Ovary (tissue), 7 donors: ENCODE measurements at regions not wholly inside any gene's neighbourhood (a gene's known extent, or its start where the extent isn't known, plus 50 kb on each side); places are given as distances from the start of the nearest gene placed in this dataset.

ENCODE experiments used
- DNase-seq, 5 donors: peaks; one replicate each; pipeline ENCODE4 v3.0.0-alpha.2; 2019 to 2020
- H3K27ac ChIP-seq, 2 donors: fragments of 200-600 bp; one replicate each; pipeline versions ENCODE4 v1.5.1 to v1.8.0; 2019 to 2022
- H3K27me3 ChIP-seq: fragments of 200-600 bp; one replicate; pipeline ENCODE4 v1.8.0; 2022
- H3K36me3 ChIP-seq: fragments of 200-600 bp; sonication (generic); one replicate; pipeline ENCODE4 v1.5.1; 2019
- H3K4me1 ChIP-seq: one replicate; pipeline ENCODE4 v1.8.1; 2013; ENCODE audit warnings: mild to moderate bottlenecking, moderate library complexity; ENCODE audit not compliant: insufficient read depth
- H3K4me3 ChIP-seq: fragments of 200-600 bp; sonication (generic); one replicate; pipeline ENCODE4 v1.5.1; 2017
- H3K9me3 ChIP-seq, 2 donors: fragments of 200-600 bp in 1 of 2; sonication (generic) in 1 of 2; one replicate each; pipeline versions ENCODE4 v1.5.1 to v1.8.1; 2013 to 2019; ENCODE audit warnings: mild to moderate bottlenecking in 1 of 2, moderate library complexity in 1 of 2
- EP300 ChIP-seq: sonication (generic); formaldehyde crosslinking; IDR thresholded peaks from one replicate; pipeline ENCODE4 v1.6.1; 2017; ENCODE audit warnings: antibody characterized with exemption
- POLR2A ChIP-seq: fragments of 450-650 bp; IDR thresholded peaks from one replicate; pipeline ENCODE4 v1.6.1; 2017; ENCODE audit warnings: antibody characterized with exemption, mild to moderate bottlenecking, moderate library complexity
- WGBS, 3 donors: extraction: QIAGEN DNeasy Blood & Tissue Kit in 1 of 3; methylation state at CpG; one replicate each; pipeline versions ENCODE4 v1.1.5 to v1.1.7; 2013 to 2017; 5-methylcytosine and 5-hydroxymethylcytosine counted together
- intact Hi-C, 4 donors: fragments of 100-400 bp; cut with DNase I; formaldehyde crosslinking; loops; one replicate each; pipeline versions ENCODE4 v1.11.0 to v1.15.1; 2022 to 2023
- TF ChIP-seq, protein P1 (sequence below), 3 donors: fragments of 450-650 bp in 2 of 3; fragments of 200-600 bp in 1 of 3; IDR thresholded peaks; one replicate each; pipeline versions ENCODE4 v1.5.1 to v1.8.0; 2016 to 2022; ENCODE audit warnings: antibody characterized with exemption in 3 of 3, mild to moderate bottlenecking in 1 of 3
- donor health status: DM: no; HTN: no; CAD: no; lungs with moderate emphysema.
- donor health status: DM: no; HTN: no; CAD: no.
- donor health status: Bipolar disorder and iron deficiency.
- donor health status: DM: no; HTN: no; CAD: no.
- donor health status: DM: yes; HTN: yes; CAD: no.

DNA sequence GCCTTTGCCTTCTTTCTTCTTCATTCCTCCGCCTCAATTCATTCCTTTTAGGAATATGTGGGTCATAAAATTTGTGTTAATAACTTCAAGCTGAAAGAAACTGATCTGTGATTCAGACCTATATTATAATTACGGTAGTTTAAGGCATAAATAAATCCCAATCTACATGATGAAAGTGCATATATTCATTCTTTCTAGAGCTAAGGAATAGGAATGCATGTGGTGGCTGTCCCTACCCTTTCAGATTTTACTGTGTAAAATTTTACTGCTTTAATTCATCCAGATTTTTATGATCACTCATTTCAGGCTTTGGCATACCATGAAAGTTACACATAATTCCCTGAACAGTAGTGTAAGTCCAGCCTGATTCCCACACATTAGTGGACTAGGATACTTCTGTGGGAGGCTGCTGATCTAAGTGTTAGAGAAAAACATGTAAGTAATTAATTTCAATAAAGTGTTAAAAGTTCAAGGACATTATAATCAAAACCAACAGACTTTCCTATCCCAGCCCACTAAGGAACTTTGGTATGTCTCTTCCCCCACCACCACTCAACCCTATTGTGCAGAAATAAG lies 83.1 kb downstream of the HINT1 start:
- H3K4me3 ChIP-seq = no peak overlapping the region
- H3K4me1 ChIP-seq = no peaks in the 10 kb centered on the region
- TF ChIP-seq POLR2A (no peak), EP300 (no peak)
- TF ChIP-seq, protein P1, sequence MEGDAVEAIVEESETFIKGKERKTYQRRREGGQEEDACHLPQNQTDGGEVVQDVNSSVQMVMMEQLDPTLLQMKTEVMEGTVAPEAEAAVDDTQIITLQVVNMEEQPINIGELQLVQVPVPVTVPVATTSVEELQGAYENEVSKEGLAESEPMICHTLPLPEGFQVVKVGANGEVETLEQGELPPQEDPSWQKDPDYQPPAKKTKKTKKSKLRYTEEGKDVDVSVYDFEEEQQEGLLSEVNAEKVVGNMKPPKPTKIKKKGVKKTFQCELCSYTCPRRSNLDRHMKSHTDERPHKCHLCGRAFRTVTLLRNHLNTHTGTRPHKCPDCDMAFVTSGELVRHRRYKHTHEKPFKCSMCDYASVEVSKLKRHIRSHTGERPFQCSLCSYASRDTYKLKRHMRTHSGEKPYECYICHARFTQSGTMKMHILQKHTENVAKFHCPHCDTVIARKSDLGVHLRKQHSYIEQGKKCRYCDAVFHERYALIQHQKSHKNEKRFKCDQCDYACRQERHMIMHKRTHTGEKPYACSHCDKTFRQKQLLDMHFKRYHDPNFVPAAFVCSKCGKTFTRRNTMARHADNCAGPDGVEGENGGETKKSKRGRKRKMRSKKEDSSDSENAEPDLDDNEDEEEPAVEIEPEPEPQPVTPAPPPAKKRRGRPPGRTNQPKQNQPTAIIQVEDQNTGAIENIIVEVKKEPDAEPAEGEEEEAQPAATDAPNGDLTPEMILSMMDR (IDR thresholded peaks at IDR 0.05) = no peak
- intact Hi-C loops = no loop called here
- no peaks in the 10 kb centered on the region for H3K27me3 ChIP-seq
- no peak for DNase-seq
- no peaks in the 10 kb centered on the region for H3K9me3 ChIP-seq
- WGBS, 3 donors = 56 to 79% (median 68%) methylated on average over 2 of the region's 2 CpGs
- no peak overlapping the region for H3K27ac ChIP-seq
- no peaks in the 10 kb centered on the region for H3K36me3 ChIP-seq

DNA sequence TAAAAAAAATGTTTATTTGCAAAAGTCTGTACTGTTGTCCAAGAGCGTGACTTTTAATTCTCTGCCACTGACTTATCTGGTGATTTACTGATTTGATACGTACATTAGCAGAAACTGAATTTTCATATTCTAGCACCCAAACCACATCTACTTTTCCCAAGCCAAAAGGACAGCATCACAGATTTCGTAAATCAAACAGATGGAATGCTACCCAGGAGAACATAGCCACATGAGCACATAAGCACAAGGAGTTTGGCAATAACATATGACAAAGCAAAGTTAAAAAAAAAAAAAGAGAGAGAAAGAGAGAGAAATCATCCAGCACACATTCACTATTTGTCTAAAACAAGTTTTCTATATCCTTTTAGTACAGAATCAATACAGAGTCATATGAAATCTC lies 83.7 kb downstream of the HINT1 start:
- Histone ChIP-seq H3K36me3 (no peaks in the 10 kb centered on the region), H3K27ac (no peak overlapping the region), H3K4me1 (no peaks in the 10 kb centered on the region), H3K4me3 (no peak overlapping the region), H3K9me3 (no peaks in the 10 kb centered on the region), H3K27me3 (no peaks in the 10 kb centered on the region)
- no peak for DNase-seq
- no peak for TF ChIP-seq POLR2A
- TF ChIP-seq, protein P1 (IDR thresholded peaks at IDR 0.05) = no peak
- TF ChIP-seq EP300 = no peak
- intact Hi-C loops = no loop called here
- 72 to 82% (median 73%) methylated on average over 3 of the region's 3 CpGs for WGBS, 3 donors

DNA sequence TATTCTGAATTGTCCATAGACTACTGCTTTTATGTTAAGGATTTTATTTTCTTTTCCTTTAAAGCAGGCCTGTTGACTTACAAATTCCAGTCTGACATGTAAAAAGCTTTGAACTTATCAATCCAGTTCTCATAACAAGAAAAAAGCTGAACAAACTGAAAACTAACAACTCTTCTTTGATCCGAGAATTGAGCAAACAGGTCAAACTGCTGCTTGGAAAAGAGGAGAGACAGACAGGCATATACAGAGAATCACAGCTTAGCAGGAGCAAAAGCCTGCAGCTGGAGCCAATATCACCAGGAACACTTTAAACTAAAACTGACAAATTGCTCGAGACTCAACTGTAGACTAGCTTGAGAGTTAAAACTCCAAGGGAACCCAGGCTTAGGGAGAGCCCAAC lies 85.8 kb downstream of the HINT1 start:
- no peak overlapping the region for H3K27ac ChIP-seq
- H3K27me3 ChIP-seq = no peaks in the 10 kb centered on the region
- H3K36me3 ChIP-seq = no peaks in the 10 kb centered on the region
- WGBS, 3 donors = 27 to 50% (median 44%) methylated on average over 2 of the region's 2 CpGs
- no peak overlapping the region for H3K4me3 ChIP-seq
- no peaks in the 10 kb centered on the region for H3K9me3 ChIP-seq
- no peaks in the 10 kb centered on the region for H3K4me1 ChIP-seq
- TF ChIP-seq, protein P1 (IDR thresholded peaks at IDR 0.05) = no peak
- no peak for TF ChIP-seq POLR2A
- no peak for TF ChIP-seq EP300
- no peak for DNase-seq
- intact Hi-C loops = no loop called here

DNA sequence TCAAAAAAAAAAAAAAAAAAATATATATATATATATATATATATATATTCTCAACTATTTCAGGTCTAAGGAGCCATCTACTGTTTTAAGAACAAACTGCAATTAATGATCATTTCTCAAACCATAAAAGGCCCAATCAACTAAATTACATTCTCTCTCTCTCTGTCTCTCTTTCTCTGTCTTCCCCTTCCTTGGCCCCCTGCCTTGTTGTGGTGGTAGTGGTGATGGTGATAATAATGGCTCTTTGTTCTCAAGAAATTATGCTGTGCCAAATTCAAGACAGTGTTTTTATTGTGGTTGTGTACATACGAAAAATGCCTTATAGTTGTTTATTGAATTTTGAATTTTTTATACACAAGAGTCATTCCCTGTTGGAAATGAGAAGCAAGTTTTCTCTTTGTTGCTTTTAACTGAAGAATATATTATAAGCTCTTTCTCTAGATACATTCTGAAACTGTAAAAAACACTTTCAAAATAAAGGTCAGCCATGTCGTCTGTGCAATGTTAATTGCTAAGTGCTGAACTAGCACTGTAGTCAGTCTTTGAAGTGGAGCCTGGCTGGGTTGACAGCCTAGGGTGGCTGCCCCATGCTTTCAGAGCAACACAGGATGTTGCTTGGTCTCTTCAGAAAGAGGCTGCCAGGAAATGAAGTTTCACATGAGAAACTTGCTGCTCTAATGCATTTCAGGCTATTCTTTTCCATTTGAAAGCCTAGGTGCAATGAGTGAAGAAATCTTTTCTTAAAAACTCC lies 96.0 kb downstream of the HINT1 start:
- Histone ChIP-seq H3K36me3 (no peaks in the 10 kb centered on the region), H3K27me3 (no peaks in the 10 kb centered on the region), H3K4me3 (no peak overlapping the region), H3K27ac (no peak overlapping the region), H3K9me3 (no peaks in the 10 kb centered on the region), H3K4me1 (no peaks in the 10 kb centered on the region)
- WGBS, 3 donors = 52 to 57% (median 53%) methylated on average over 2 of the region's 2 CpGs
- DNase-seq = no peak
- intact Hi-C loops = no loop called here
- TF ChIP-seq, protein P1 (IDR thresholded peaks at IDR 0.05) = no peak
- TF ChIP-seq EP300 = no peak
- no peak for TF ChIP-seq POLR2A
